GM12872 (cell line): ENCODE measurements at regions not wholly inside any gene's neighbourhood (a gene's known extent, or its start where the extent isn't known, plus 50 kb on each side); places are given as distances from the start of the nearest gene placed in this dataset.

Experiments used
- TF ChIP-seq, protein P1 (sequence below): IDR thresholded peaks from 3 replicates; pipeline ENCODE4 v1.5.1; 2011; ENCODE audit warnings: low read depth, mild to moderate bottlenecking, low read length, moderate library complexity; ENCODE audit not compliant: insufficient read depth

DNA sequence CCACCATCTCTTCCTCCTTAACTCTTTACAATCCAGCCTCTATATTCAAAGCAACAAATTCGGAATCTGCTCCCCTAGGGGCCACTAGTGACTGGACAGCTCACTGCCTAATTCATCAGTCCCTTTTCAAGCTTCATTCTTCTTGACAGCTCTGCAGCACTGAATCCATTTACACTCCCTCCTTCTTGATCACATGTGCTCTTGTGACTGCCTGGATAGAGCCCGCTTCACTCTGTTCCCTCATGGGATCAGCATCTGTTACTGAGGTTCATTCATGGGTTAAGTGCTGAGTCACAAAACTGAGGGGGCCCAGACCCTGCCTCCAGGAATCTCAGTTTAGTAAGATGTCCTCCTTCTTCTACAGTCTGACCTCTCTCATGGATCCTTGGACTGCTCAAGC, 81.5 kb downstream of the CYRIA start:
- TF ChIP-seq, protein P1, sequence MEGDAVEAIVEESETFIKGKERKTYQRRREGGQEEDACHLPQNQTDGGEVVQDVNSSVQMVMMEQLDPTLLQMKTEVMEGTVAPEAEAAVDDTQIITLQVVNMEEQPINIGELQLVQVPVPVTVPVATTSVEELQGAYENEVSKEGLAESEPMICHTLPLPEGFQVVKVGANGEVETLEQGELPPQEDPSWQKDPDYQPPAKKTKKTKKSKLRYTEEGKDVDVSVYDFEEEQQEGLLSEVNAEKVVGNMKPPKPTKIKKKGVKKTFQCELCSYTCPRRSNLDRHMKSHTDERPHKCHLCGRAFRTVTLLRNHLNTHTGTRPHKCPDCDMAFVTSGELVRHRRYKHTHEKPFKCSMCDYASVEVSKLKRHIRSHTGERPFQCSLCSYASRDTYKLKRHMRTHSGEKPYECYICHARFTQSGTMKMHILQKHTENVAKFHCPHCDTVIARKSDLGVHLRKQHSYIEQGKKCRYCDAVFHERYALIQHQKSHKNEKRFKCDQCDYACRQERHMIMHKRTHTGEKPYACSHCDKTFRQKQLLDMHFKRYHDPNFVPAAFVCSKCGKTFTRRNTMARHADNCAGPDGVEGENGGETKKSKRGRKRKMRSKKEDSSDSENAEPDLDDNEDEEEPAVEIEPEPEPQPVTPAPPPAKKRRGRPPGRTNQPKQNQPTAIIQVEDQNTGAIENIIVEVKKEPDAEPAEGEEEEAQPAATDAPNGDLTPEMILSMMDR: no peak

GRCh38 chr2:16581241-16581640, 84.4 kb downstream of the CYRIA start:
- TF ChIP-seq, protein P1: no peak

- TF ChIP-seq, protein P1: no peak
Measured at GRCh38 chr2:16578081-16578480, 87.6 kb downstream of the CYRIA start.

- TF ChIP-seq, protein P1: no peak
Measured at GRCh38 chr2:16570516-16570915, 95.1 kb downstream of the CYRIA start.

GRCh38 chr2:16568998-16569784, 96.4 kb downstream of the CYRIA start:
- TF ChIP-seq, protein P1: no peak

GRCh38 chr2:16566701-16567100, 98.9 kb downstream of the CYRIA start:
- TF ChIP-seq, protein P1: no peak

GRCh38 chr2:16565481-16565880, 100.2 kb downstream of the CYRIA start:
- TF ChIP-seq, protein P1: no peak
